Testis (tissue), 2 donors: ENCODE measurements at regions not wholly inside any gene's neighbourhood (a gene's known extent, or its start where the extent isn't known, plus 50 kb on each side); places are given as distances from the start of the nearest gene placed in this dataset.
"Not testable (repeated sequence)": the region's sequence is repeated elsewhere in the genome, so short reads cannot be mapped to it uniquely, and the experiment has no call there.

Experiments used
- DNase-seq: peaks from one replicate; pipeline ENCODE4 v3.0.0-alpha.2; 2019
- H3K27ac ChIP-seq, 2 donors: fragments of 200-600 bp; sonication (generic); one replicate each; pipeline ENCODE4 v1.5.1; 2019
- H3K27me3 ChIP-seq: fragments of 200-600 bp; sonication (generic); one replicate; pipeline ENCODE4 v1.5.1; 2019
- H3K36me3 ChIP-seq: fragments of 200-600 bp; sonication (generic); one replicate; pipeline ENCODE4 v1.5.1; 2017; ENCODE audit warnings: low read depth; ENCODE audit errors: missing control alignments
- H3K4me1 ChIP-seq: fragments of 200-600 bp; sonication (generic); one replicate; pipeline ENCODE4 v1.5.1; 2019
- H3K4me3 ChIP-seq, 2 donors: fragments of 200-600 bp; sonication (generic); one replicate each; pipeline ENCODE4 v1.5.1; 2017 to 2019
- H3K9me3 ChIP-seq: fragments of 200-600 bp; sonication (generic); one replicate; pipeline ENCODE4 v1.5.1; 2017
- CTCF ChIP-seq, 3 experiments: fragments of 450-650 bp in 2 of 3; fragments of 200-600 bp in 1 of 3; sonication (generic) in 1 of 3; IDR thresholded peaks; one replicate each; pipeline ENCODE4 v1.5.1; 2016 to 2019; ENCODE audit warnings: antibody characterized with exemption in 3 of 3, mild to moderate bottlenecking in 2 of 3, moderate library complexity in 1 of 3
- POLR2A ChIP-seq: fragments of 450-650 bp; IDR thresholded peaks from one replicate; pipeline ENCODE4 v1.6.1; 2017; ENCODE audit warnings: antibody characterized with exemption, mild to moderate bottlenecking, moderate library complexity
- WGBS, 2 donors: methylation state at CpG; one replicate each; pipeline ENCODE4 v1.1.5; 2018; 5-methylcytosine and 5-hydroxymethylcytosine counted together
- intact Hi-C: fragments of 100-400 bp; cut with DNase I; formaldehyde crosslinking; loops from one replicate; pipeline ENCODE4 v1.15.1; 2023; ENCODE audit warnings: low total_unique reads

GRCh38 chr19:14328406-14328805, 52.8 kb upstream of the ADGRE5 start:
- H3K4me1 ChIP-seq: peaks cover 2% of the 10 kb centered on the region
- H3K4me3 ChIP-seq: no peak overlapping the region
- DNase-seq: no peak
- no peaks in the 10 kb centered on the region for H3K9me3 ChIP-seq
- 98 to 99% methylated on average over 6 of the region's 6 CpGs for WGBS, 2 donors
- TF ChIP-seq CTCF (IDR thresholded peaks at IDR 0.05): no peak
- TF ChIP-seq POLR2A: no peak
- H3K36me3 ChIP-seq: no peaks in the 10 kb centered on the region
- intact Hi-C loops: no loop called here
- no peak overlapping the region for H3K27ac ChIP-seq
- H3K27me3 ChIP-seq: no peaks in the 10 kb centered on the region

- WGBS, 2 donors: 90 to 92% methylated on average over 8 of the region's 8 CpGs
- DNase-seq, H3K9me3 ChIP-seq, H3K36me3 ChIP-seq, H3K4me3 ChIP-seq, intact Hi-C loops, H3K27ac ChIP-seq, H3K4me1 ChIP-seq, H3K27me3 ChIP-seq: not testable (repeated sequence)
Measured at GRCh38 chr19:14327061-14327460, 54.2 kb upstream of the ADGRE5 start.

GRCh38 chr19:14325863-14326262, 55.4 kb upstream of the ADGRE5 start:
- no peaks in the 10 kb centered on the region for H3K9me3 ChIP-seq
- no peaks in the 10 kb centered on the region for H3K36me3 ChIP-seq
- intact Hi-C loops: no loop called here
- H3K4me3 ChIP-seq: no peak overlapping the region
- H3K27me3 ChIP-seq: no peaks in the 10 kb centered on the region
- no peak for DNase-seq
- 33 to 71% methylated on average over 1 of the region's 1 CpG for WGBS, 2 donors
- H3K4me1 ChIP-seq: no peaks in the 10 kb centered on the region
- TF ChIP-seq POLR2A: no peak
- no peak for TF ChIP-seq CTCF (IDR thresholded peaks at IDR 0.05)
- H3K27ac ChIP-seq: no peak overlapping the region

- Histone ChIP-seq H3K27me3 (no peaks in the 10 kb centered on the region), H3K36me3 (no peaks in the 10 kb centered on the region), H3K4me1 (no peaks in the 10 kb centered on the region), H3K27ac (no peak overlapping the region), H3K9me3 (no peaks in the 10 kb centered on the region), H3K4me3 (no peak overlapping the region)
- WGBS, 2 donors: 98 to 100% methylated on average over 3 of the region's 3 CpGs
- TF ChIP-seq POLR2A: no peak
- TF ChIP-seq CTCF (IDR thresholded peaks at IDR 0.05): no peak
- intact Hi-C loops: no loop called here
- no peak for DNase-seq
Measured at GRCh38 chr19:14325134-14325533, 56.1 kb upstream of the ADGRE5 start.

GRCh38 chr19:14322889-14323463, 58.3 kb upstream of the ADGRE5 start:
- 81 to 85% methylated on average over 7 of the region's 7 CpGs for WGBS, 2 donors
- no peak overlapping the region for H3K27ac ChIP-seq
- H3K9me3 ChIP-seq: no peaks in the 10 kb centered on the region
- TF ChIP-seq POLR2A (no peak), CTCF (IDR thresholded peaks at IDR 0.05) (no peak)
- no peak for DNase-seq
- no peak overlapping the region for H3K4me3 ChIP-seq
- H3K4me1 ChIP-seq: no peaks in the 10 kb centered on the region
- intact Hi-C loops: no loop called here
- H3K27me3 ChIP-seq: no peaks in the 10 kb centered on the region
- H3K36me3 ChIP-seq: no peaks in the 10 kb centered on the region
